Stomach (tissue), 8 donors: ENCODE measurements at regions not wholly inside any gene's neighbourhood (a gene's known extent, or its start where the extent isn't known, plus 50 kb on each side); places are given as distances from the start of the nearest gene placed in this dataset.

Source experiments
- DNase-seq, 2 donors: peaks; one replicate each; pipeline versions ENCODE4 v3.0.0 to v3.0.0-alpha.2; 2013 to 2019
- H3K27ac ChIP-seq, 5 donors: fragments of 200-600 bp in 4 of 5; sonication (generic) in 4 of 5; one replicate each; pipeline ENCODE4 v1.5.1; 2013 to 2019; ENCODE audit warnings: mild to moderate bottlenecking in 1 of 5, moderate library complexity in 1 of 5
- H3K27me3 ChIP-seq, 3 donors: fragments of 200-600 bp; sonication (generic); one replicate each; pipeline ENCODE4 v1.5.1; 2017 to 2019; ENCODE audit warnings: mixed run types in 1 of 3
- H3K36me3 ChIP-seq, 4 donors: fragments of 200-600 bp; sonication (generic); 1 replicate in 3 of 4; 2 replicates in 1 of 4; pipeline ENCODE4 v1.5.1; 2016 to 2019
- H3K4me1 ChIP-seq, 4 donors: fragments of 200-600 bp; sonication (generic); one replicate each; pipeline ENCODE4 v1.5.1; 2016 to 2019
- H3K4me3 ChIP-seq, 4 donors: fragments of 200-600 bp; sonication (generic) in 3 of 4; one replicate each; pipeline ENCODE4 v1.5.1; 2016 to 2019; ENCODE audit warnings: mild to moderate bottlenecking in 1 of 4
- H3K9me3 ChIP-seq, 4 donors: fragments of 200-600 bp; sonication (generic); one replicate each; pipeline ENCODE4 v1.5.1; 2016 to 2019
- EP300 ChIP-seq: sonication (generic); formaldehyde crosslinking; IDR thresholded peaks from one replicate; pipeline ENCODE4 v1.6.1; 2017; ENCODE audit warnings: antibody characterized with exemption
- POLR2A ChIP-seq, 4 donors: fragments of 450-650 bp; IDR thresholded peaks; one replicate each; pipeline ENCODE4 v1.6.1; 2016; ENCODE audit warnings: antibody characterized with exemption in 4 of 4, control low read depth in 2 of 4, mild to moderate bottlenecking in 1 of 4, moderate library complexity in 1 of 4
- POLR2AphosphoS5 ChIP-seq, 3 donors: sonication (generic); formaldehyde crosslinking; IDR thresholded peaks; one replicate each; pipeline ENCODE4 v1.6.1; 2016; ENCODE audit warnings: antibody characterized with exemption in 3 of 3
- WGBS, 5 donors: extraction: QIAGEN DNeasy Blood & Tissue Kit in 3 of 5; methylation state at CpG; one replicate each; pipeline versions ENCODE4 v1.1.5 to v1.1.7; 2013 to 2018; 5-methylcytosine and 5-hydroxymethylcytosine counted together
- intact Hi-C: fragments of 100-400 bp; cut with DNase I; formaldehyde crosslinking; loops from one replicate; pipeline ENCODE4 v1.15.1; 2023; ENCODE audit warnings: low total_unique reads
- TF ChIP-seq, protein P1 (sequence below), 7 experiments: fragments of 450-650 bp in 4 of 7; fragments of 200-600 bp in 3 of 7; sonication (generic) in 3 of 7; IDR thresholded peaks; one replicate each; pipeline ENCODE4 v1.5.1; 2016 to 2019; ENCODE audit warnings: antibody characterized with exemption in 7 of 7, control low read depth in 2 of 7, mild to moderate bottlenecking in 1 of 7
- donor health status: healthy with polysubstance abuse.
- donor health status: Bipolar disorder and iron deficiency.
- donor health status: healthy.

DNA sequence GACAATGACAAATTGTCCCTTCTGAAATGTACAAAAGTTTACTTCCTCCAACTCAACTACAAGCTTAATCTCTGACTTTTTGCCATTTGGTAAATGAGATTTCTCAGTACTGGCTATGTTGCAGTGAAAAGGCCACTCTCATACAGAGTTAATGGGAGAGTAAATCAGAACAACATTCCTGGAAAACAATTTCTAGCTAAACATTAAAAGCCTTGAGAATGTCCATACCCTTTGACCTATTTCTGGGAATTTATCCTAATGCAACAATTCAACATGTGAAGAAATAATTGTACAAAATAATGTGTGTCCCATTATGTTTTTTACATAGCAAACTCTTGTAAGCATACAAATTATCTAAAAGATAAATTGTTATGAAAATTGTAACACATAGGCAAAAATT, 56.3 kb upstream of the SPEF2 start:
- no peaks in the 10 kb centered on the region for H3K36me3 ChIP-seq
- TF ChIP-seq POLR2A (IDR thresholded peaks at IDR 0.05) (no peak), POLR2AphosphoS5 (IDR thresholded peaks at IDR 0.05) (no peak), EP300 (no peak)
- TF ChIP-seq, protein P1, sequence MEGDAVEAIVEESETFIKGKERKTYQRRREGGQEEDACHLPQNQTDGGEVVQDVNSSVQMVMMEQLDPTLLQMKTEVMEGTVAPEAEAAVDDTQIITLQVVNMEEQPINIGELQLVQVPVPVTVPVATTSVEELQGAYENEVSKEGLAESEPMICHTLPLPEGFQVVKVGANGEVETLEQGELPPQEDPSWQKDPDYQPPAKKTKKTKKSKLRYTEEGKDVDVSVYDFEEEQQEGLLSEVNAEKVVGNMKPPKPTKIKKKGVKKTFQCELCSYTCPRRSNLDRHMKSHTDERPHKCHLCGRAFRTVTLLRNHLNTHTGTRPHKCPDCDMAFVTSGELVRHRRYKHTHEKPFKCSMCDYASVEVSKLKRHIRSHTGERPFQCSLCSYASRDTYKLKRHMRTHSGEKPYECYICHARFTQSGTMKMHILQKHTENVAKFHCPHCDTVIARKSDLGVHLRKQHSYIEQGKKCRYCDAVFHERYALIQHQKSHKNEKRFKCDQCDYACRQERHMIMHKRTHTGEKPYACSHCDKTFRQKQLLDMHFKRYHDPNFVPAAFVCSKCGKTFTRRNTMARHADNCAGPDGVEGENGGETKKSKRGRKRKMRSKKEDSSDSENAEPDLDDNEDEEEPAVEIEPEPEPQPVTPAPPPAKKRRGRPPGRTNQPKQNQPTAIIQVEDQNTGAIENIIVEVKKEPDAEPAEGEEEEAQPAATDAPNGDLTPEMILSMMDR (IDR thresholded peaks at IDR 0.05): no peak
- peaks cover 0 to 51% (median 35%) of the 10 kb centered on the region in 4 donors for H3K9me3 ChIP-seq
- H3K4me3 ChIP-seq: no peak overlapping the region
- DNase-seq: no peak
- no peak overlapping the region for H3K27ac ChIP-seq
- intact Hi-C loops: no loop called here
- no peaks in the 10 kb centered on the region for H3K27me3 ChIP-seq
- no peaks in the 10 kb centered on the region for H3K4me1 ChIP-seq

DNA sequence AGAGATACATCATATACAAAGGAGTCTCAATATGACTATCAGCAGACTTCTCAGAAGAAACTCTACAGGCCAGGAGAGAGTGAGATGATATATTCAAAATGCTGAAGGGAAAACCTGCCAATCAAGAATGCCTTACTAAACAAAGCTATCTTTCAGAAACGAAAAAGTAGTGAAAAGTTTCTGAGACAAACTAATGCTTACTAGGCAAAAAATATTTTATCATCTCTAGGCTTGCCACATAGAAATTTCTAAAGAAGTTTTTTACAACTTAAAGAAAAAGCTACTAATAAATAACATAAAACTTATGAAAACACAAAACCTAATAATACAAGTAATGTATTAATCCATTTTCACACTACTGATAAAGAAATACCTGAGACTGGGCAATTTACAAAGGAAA, 59.9 kb upstream of the SPEF2 start:
- intact Hi-C loops: no loop called here
- 53 to 65% (median 61%) methylated on average over 1 of the region's 1 CpG for WGBS, 5 donors
- no peak for DNase-seq

DNA sequence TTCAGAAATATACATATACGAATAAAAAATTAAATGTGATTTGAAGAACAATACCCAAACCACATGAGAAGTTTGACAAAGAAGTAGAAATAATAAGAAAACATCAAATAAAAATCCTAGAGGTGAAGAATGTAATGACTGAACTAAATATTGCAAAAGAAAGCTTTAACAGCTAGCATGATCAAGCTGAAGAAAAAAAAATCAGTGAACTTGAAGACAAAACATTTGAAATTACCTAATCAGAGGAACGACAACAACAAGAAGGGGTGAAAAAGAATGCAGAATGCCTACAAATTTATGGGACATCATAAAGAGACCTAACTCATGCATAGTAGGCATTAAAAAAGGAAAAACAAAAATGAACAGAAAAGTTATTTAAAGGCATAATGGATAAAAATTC, 60.5 kb upstream of the SPEF2 start:
- H3K4me3 ChIP-seq: no peak overlapping the region
- intact Hi-C loops: no loop called here
- 75 to 83% (median 79%) methylated on average over 2 of the region's 2 CpGs for WGBS, 5 donors
- H3K27ac ChIP-seq: no peak overlapping the region
- H3K9me3 ChIP-seq: peaks cover 0 to 45% (median 31%) of the 10 kb centered on the region in 4 donors
- H3K36me3 ChIP-seq: no peaks in the 10 kb centered on the region
- H3K27me3 ChIP-seq: no peaks in the 10 kb centered on the region
- TF ChIP-seq EP300 (no peak), POLR2AphosphoS5 (IDR thresholded peaks at IDR 0.05) (no peak)
- DNase-seq: no peak
- H3K4me1 ChIP-seq: no peaks in the 10 kb centered on the region

More for the DNA sequence above, 59.9 kb upstream of the SPEF2 start:
- H3K27me3 ChIP-seq: no peaks in the 10 kb centered on the region
- TF ChIP-seq EP300 (no peak), POLR2A (IDR thresholded peaks at IDR 0.05) (no peak), POLR2AphosphoS5 (IDR thresholded peaks at IDR 0.05) (no peak)
- TF ChIP-seq, protein P1 (IDR thresholded peaks at IDR 0.05): no peak
- no peaks in the 10 kb centered on the region for H3K4me1 ChIP-seq
- no peak overlapping the region for H3K27ac ChIP-seq
- peaks cover 0 to 51% (median 32%) of the 10 kb centered on the region in 4 donors for H3K9me3 ChIP-seq
- no peak overlapping the region for H3K4me3 ChIP-seq
- H3K36me3 ChIP-seq: no peaks in the 10 kb centered on the region

DNA sequence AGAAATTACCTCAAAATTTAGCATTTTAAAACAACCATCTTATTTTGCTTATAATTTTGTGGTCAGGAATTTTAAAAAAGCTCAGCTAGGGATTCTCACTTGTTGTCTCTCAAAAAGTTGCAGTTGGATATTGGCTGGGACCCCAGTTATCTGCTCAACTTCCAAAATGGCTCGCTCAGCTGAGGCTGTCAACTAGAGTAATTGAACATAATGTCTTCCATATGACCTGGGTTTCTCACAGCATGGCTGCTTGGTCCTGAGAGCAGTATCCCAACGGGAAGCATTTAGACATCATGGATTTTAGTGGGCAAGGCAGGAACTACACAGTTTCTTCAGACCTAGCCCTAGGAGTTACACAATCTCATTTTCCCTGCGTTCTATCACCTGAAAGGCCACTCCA, 63.6 kb upstream of the SPEF2 start:
- no peak overlapping the region for H3K4me3 ChIP-seq
- intact Hi-C loops: no loop called here
- no peak overlapping the region for H3K27ac ChIP-seq
- TF ChIP-seq, protein P1 (IDR thresholded peaks at IDR 0.05): no peak
- no peak for TF ChIP-seq POLR2AphosphoS5 (IDR thresholded peaks at IDR 0.05)
- no peak for TF ChIP-seq POLR2A (IDR thresholded peaks at IDR 0.05)
- TF ChIP-seq EP300: no peak
- WGBS, 5 donors: 50 to 70% (median 65%) methylated on average over 3 of the region's 3 CpGs
- no peaks in the 10 kb centered on the region for H3K4me1 ChIP-seq
- H3K9me3 ChIP-seq: peaks cover 0 to 33% (median 29%) of the 10 kb centered on the region in 4 donors
- H3K27me3 ChIP-seq: no peaks in the 10 kb centered on the region
- DNase-seq: peak in 1 of 2 donors; percentile 46
- H3K36me3 ChIP-seq: no peaks in the 10 kb centered on the region

DNA sequence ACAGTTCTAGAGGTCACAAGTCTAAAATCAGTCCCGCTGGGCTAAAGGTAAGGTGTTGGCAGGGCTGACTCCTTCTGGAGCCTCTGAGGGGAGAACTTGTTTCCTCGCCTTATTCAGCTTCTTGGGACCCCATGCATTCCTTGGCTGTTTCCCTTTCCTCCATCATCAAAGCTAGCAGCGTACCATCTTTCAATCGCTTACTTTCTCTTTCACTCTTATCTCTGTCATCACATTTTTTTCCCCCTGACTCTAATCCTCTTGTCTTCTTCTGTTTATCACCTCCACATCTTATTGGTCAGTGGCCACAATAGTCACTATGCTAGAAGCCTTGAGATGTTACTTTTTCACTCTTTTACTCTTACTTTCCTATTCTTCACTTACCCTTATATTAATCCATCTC, 72.5 kb upstream of the SPEF2 start:
- no peak for DNase-seq
- no peak overlapping the region for H3K4me3 ChIP-seq
- intact Hi-C loops: no loop called here
- no peaks in the 10 kb centered on the region for H3K27me3 ChIP-seq
- no peaks in the 10 kb centered on the region for H3K36me3 ChIP-seq
- H3K4me1 ChIP-seq: no peaks in the 10 kb centered on the region
- TF ChIP-seq POLR2A (IDR thresholded peaks at IDR 0.05) (no peak), EP300 (no peak), POLR2AphosphoS5 (IDR thresholded peaks at IDR 0.05) (no peak)
- TF ChIP-seq, protein P1 (IDR thresholded peaks at IDR 0.05): no peak
- WGBS, 5 donors: 65 to 78% (median 75%) methylated on average over 4 of the region's 4 CpGs
- no peak overlapping the region for H3K27ac ChIP-seq
- H3K9me3 ChIP-seq: peaks cover 0 to 2% (median 0%) of the 10 kb centered on the region in 4 donors
